ENCODE measurements at regions not wholly inside any gene's neighbourhood (a gene's known extent, or its start where the extent isn't known, plus 50 kb on each side); places are given as distances from the start of the nearest gene placed in this dataset.
A peak's percentile ranks its signal among the peaks of the same experiment; 100 is the strongest.
"Not testable (repeated sequence)": the region's sequence is repeated elsewhere in the genome, so short reads cannot be mapped to it uniquely, and the experiment has no call there.

- no peak for FAIRE-seq
These were observed 615.4 kb upstream of the MIR17HG start for GRCh38 chr13:90732049-90732448.

GRCh38 chr13:90734497-90734896 is 613.0 kb upstream of the MIR17HG start:
- FAIRE-seq = not testable (repeated sequence)

- no peak for FAIRE-seq
These were observed 608.6 kb upstream of the MIR17HG start for GRCh38 chr13:90738881-90739280.

GRCh38 chr13:90740099-90740498 is 607.4 kb upstream of the MIR17HG start:
- FAIRE-seq = no peak

- FAIRE-seq = peak; percentile 70
These were observed 605.1 kb upstream of the MIR17HG start for GRCh38 chr13:90742381-90742780.

- no peak for FAIRE-seq
These were observed 601.3 kb upstream of the MIR17HG start for GRCh38 chr13:90746230-90746629.

- no peak for FAIRE-seq
These were observed 597.5 kb upstream of the MIR17HG start for GRCh38 chr13:90750021-90750420.

- FAIRE-seq = no peak
These were observed 596.5 kb upstream of the MIR17HG start for GRCh38 chr13:90751026-90751425.

- FAIRE-seq = no peak
These were observed 595.4 kb upstream of the MIR17HG start for GRCh38 chr13:90752070-90752469.

- no peak for FAIRE-seq
These were observed 590.3 kb upstream of the MIR17HG start for GRCh38 chr13:90757127-90757680.

GRCh38 chr13:90760639-90761038 is 586.8 kb upstream of the MIR17HG start:
- FAIRE-seq = no peak

- FAIRE-seq = no peak
These were observed 583.9 kb upstream of the MIR17HG start for GRCh38 chr13:90763476-90764150.

- FAIRE-seq = no peak
These were observed 581.0 kb upstream of the MIR17HG start for GRCh38 chr13:90766386-90766902.

GRCh38 chr13:90768116-90768515 is 579.4 kb upstream of the MIR17HG start:
- FAIRE-seq = no peak

- no peak for FAIRE-seq
These were observed 578.1 kb upstream of the MIR17HG start for GRCh38 chr13:90769387-90769786.

- no peak for FAIRE-seq
These were observed 577.2 kb upstream of the MIR17HG start for GRCh38 chr13:90770334-90770733.

GRCh38 chr13:90773681-90774080 is 573.8 kb upstream of the MIR17HG start:
- no peak for FAIRE-seq

GRCh38 chr13:90776051-90776748 is 571.3 kb upstream of the MIR17HG start:
- no peak for FAIRE-seq

GRCh38 chr13:90783273-90783672 is 564.2 kb upstream of the MIR17HG start:
- FAIRE-seq = no peak

- FAIRE-seq = no peak
These were observed 560.5 kb upstream of the MIR17HG start for GRCh38 chr13:90787007-90787406.

- FAIRE-seq = no peak
These were observed 555.2 kb upstream of the MIR17HG start for GRCh38 chr13:90792335-90792734.

GRCh38 chr13:90793261-90793820 is 554.1 kb upstream of the MIR17HG start:
- no peak for FAIRE-seq

- no peak for FAIRE-seq
These were observed 551.0 kb upstream of the MIR17HG start for GRCh38 chr13:90796474-90796873.

- FAIRE-seq = no peak
These were observed 550.2 kb upstream of the MIR17HG start for GRCh38 chr13:90797335-90797734.
